ENCODE measurements at regions not wholly inside any gene's neighbourhood (a gene's known extent, or its start where the extent isn't known, plus 50 kb on each side); places are given as distances from the start of the nearest gene placed in this dataset.

GRCh38 chr13:53691417-53691816 lies 662.8 kb downstream of the OLFM4 start:
- no peaks in the 10 kb centered on the region for H3K27me3 ChIP-seq
- no peaks in the 10 kb centered on the region for H3K9me3 ChIP-seq
- H3K27ac ChIP-seq: no peak overlapping the region
- H3K36me3 ChIP-seq: no peaks in the 10 kb centered on the region
- H3K4me3 ChIP-seq: no peak overlapping the region
- WGBS, 4 donors: 82 to 100% (median 84%) methylated on average over 2 of the region's 2 CpGs
- intact Hi-C loops (cut with DNase I): no loop called here
- DNase-seq (no peak), ATAC-seq (no peak)
- TF ChIP-seq CTCF (IDR thresholded peaks at IDR 0.05): no peak
- TF ChIP-seq POLR2A (IDR thresholded peaks at IDR 0.05): no peak
- H3K4me1 ChIP-seq: no peaks in the 10 kb centered on the region

GRCh38 chr13:53694814-53695532 lies 666.4 kb downstream of the OLFM4 start:
- Histone ChIP-seq H3K4me1 (no peaks in the 10 kb centered on the region), H3K27ac (no peak overlapping the region), H3K4me3 (no peak overlapping the region), H3K27me3 (no peaks in the 10 kb centered on the region), H3K9me3 (peaks cover 0 to 20% (median 4%) of the 10 kb centered on the region in 12 donors), H3K36me3 (no peaks in the 10 kb centered on the region)
- ATAC-seq (no peak), DNase-seq (no peak)
- TF ChIP-seq POLR2A (IDR thresholded peaks at IDR 0.05) (no peak), CTCF (IDR thresholded peaks at IDR 0.05) (no peak)
- intact Hi-C loops (cut with DNase I): no loop called here
- WGBS, 4 donors: 35 to 52% (median 42%) methylated on average over 2 of the region's 2 CpGs

GRCh38 chr13:53703371-53704080 lies 674.9 kb downstream of the OLFM4 start:
- no peaks in the 10 kb centered on the region for H3K4me1 ChIP-seq
- intact Hi-C loops (cut with DNase I): no loop called here
- ATAC-seq: no peak
- no peaks in the 10 kb centered on the region for H3K27me3 ChIP-seq
- peaks cover 0 to 5% (median 0%) of the 10 kb centered on the region in 12 donors for H3K9me3 ChIP-seq
- no peak overlapping the region for H3K4me3 ChIP-seq
- 89 to 94% (median 92%) methylated on average over 2 of the region's 2 CpGs for WGBS, 4 donors
- TF ChIP-seq POLR2A (IDR thresholded peaks at IDR 0.05) (no peak), CTCF (IDR thresholded peaks at IDR 0.05) (no peak)
- H3K36me3 ChIP-seq: no peaks in the 10 kb centered on the region
- no peak overlapping the region for H3K27ac ChIP-seq
- DNase-seq: no peak

GRCh38 chr13:53719281-53719680 lies 690.7 kb downstream of the OLFM4 start:
- peaks cover 0 to 32% (median 15%) of the 10 kb centered on the region in 12 donors for H3K9me3 ChIP-seq
- intact Hi-C loops (cut with DNase I): no loop called here
- TF ChIP-seq POLR2A (IDR thresholded peaks at IDR 0.05) (no peak), CTCF (IDR thresholded peaks at IDR 0.05) (no peak)
- DNase-seq (no peak), ATAC-seq (no peak)
- H3K4me1 ChIP-seq: no peaks in the 10 kb centered on the region
- H3K27me3 ChIP-seq: no peaks in the 10 kb centered on the region
- H3K36me3 ChIP-seq: no peaks in the 10 kb centered on the region
- H3K27ac ChIP-seq: no peak overlapping the region
- no peak overlapping the region for H3K4me3 ChIP-seq
